ENCODE measurements at regions not wholly inside any gene's neighbourhood (a gene's known extent, or its start where the extent isn't known, plus 50 kb on each side); places are given as distances from the start of the nearest gene placed in this dataset.

GRCh38 chr2:120677696-120678247 is 57.9 kb upstream of the GLI2 start:
- no peaks in the 10 kb centered on the region for H3K79me2 ChIP-seq (replicated peaks; ENCODE audit: insufficient read depth)
- TF ChIP-seq EZH2 (IDR thresholded peaks at IDR 0.05; ENCODE audit: low read depth, unreplicated experiment) (no peak), CTCF (conservative IDR thresholded peaks at IDR 0.05; ENCODE audit: low read depth in 2 of 2) (no peak), STAT1 (IDR thresholded peaks at IDR 0.05; ENCODE audit: unreplicated experiment) (no peak), EZH2phosphoT487 (IDR thresholded peaks at IDR 0.05; ENCODE audit: unreplicated experiment) (no peak), ZNF114 (CRISPR knock-in tag; IDR thresholded peaks at IDR 0.05) (no peak), NANOG (IDR thresholded peaks at IDR 0.05; ENCODE audit: borderline replicate concordance) (no peak), ZNF331 (CRISPR knock-in tag; IDR thresholded peaks at IDR 0.05; ENCODE audit: low read depth) (no peak), CREB1 (CRISPR knock-in tag; IDR thresholded peaks at IDR 0.05; ENCODE audit: low read depth) (no peak)
- TF ChIP-seq, protein P1, sequence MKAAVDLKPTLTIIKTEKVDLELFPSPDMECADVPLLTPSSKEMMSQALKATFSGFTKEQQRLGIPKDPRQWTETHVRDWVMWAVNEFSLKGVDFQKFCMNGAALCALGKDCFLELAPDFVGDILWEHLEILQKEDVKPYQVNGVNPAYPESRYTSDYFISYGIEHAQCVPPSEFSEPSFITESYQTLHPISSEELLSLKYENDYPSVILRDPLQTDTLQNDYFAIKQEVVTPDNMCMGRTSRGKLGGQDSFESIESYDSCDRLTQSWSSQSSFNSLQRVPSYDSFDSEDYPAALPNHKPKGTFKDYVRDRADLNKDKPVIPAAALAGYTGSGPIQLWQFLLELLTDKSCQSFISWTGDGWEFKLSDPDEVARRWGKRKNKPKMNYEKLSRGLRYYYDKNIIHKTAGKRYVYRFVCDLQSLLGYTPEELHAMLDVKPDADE (IDR thresholded peaks at IDR 0.05): no peak
- TF ChIP-seq, protein P2, sequence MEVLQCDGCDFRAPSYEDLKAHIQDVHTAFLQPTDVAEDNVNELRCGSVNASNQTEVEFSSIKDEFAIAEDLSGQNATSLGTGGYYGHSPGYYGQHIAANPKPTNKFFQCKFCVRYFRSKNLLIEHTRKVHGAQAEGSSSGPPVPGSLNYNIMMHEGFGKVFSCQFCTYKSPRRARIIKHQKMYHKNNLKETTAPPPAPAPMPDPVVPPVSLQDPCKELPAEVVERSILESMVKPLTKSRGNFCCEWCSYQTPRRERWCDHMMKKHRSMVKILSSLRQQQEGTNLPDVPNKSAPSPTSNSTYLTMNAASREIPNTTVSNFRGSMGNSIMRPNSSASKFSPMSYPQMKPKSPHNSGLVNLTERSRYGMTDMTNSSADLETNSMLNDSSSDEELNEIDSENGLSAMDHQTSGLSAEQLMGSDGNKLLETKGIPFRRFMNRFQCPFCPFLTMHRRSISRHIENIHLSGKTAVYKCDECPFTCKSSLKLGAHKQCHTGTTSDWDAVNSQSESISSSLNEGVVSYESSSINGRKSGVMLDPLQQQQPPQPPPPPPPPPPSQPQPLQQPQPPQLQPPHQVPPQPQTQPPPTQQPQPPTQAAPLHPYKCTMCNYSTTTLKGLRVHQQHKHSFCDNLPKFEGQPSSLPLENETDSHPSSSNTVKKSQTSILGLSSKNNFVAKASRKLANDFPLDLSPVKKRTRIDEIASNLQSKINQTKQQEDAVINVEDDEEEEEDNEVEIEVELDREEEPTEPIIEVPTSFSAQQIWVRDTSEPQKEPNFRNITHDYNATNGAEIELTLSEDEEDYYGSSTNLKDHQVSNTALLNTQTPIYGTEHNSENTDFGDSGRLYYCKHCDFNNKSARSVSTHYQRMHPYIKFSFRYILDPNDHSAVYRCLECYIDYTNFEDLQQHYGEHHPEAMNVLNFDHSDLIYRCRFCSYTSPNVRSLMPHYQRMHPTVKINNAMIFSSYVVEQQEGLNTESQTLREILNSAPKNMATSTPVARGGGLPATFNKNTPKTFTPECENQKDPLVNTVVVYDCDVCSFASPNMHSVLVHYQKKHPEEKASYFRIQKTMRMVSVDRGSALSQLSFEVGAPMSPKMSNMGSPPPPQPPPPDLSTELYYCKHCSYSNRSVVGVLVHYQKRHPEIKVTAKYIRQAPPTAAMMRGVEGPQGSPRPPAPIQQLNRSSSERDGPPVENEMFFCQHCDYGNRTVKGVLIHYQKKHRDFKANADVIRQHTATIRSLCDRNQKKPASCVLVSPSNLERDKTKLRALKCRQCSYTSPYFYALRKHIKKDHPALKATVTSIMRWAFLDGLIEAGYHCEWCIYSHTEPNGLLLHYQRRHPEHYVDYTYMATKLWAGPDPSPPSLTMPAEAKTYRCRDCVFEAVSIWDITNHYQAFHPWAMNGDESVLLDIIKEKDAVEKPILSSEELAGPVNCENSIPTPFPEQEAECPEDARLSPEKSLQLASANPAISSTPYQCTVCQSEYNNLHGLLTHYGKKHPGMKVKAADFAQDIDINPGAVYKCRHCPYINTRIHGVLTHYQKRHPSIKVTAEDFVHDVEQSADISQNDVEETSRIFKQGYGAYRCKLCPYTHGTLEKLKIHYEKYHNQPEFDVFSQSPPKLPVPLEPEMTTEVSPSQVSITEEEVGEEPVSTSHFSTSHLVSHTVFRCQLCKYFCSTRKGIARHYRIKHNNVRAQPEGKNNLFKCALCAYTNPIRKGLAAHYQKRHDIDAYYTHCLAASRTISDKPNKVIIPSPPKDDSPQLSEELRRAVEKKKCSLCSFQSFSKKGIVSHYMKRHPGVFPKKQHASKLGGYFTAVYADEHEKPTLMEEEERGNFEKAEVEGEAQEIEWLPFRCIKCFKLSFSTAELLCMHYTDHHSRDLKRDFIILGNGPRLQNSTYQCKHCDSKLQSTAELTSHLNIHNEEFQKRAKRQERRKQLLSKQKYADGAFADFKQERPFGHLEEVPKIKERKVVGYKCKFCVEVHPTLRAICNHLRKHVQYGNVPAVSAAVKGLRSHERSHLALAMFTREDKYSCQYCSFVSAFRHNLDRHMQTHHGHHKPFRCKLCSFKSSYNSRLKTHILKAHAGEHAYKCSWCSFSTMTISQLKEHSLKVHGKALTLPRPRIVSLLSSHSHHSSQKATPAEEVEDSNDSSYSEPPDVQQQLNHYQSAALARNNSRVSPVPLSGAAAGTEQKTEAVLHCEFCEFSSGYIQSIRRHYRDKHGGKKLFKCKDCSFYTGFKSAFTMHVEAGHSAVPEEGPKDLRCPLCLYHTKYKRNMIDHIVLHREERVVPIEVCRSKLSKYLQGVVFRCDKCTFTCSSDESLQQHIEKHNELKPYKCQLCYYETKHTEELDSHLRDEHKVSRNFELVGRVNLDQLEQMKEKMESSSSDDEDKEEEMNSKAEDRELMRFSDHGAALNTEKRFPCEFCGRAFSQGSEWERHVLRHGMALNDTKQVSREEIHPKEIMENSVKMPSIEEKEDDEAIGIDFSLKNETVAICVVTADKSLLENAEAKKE (CRISPR knock-in tag; IDR thresholded peaks at IDR 0.05): no peak
- peaks cover 5% of the 10 kb centered on the region; the same call in 2 of the 3 replicates for H3K9me3 Mint-ChIP-seq
- H3K4me1 Mint-ChIP-seq: peaks cover 3% of the 10 kb centered on the region; the same call in 1 of the 3 replicates
- H3K4me1 ChIP-seq (ENCODE audit: insufficient read depth): no peaks in the 10 kb centered on the region
- ATAC-seq (no peak), DNase-seq (ENCODE audit: low spot score) (no peak)
- no peak overlapping the region for H3K27ac Mint-ChIP-seq
- H3K27ac ChIP-seq (ENCODE audit: low read depth): no peak overlapping the region
- peaks cover 20% of the 10 kb centered on the region for H3K27me3 Mint-ChIP-seq (ENCODE audit: insufficient read depth, low read depth, poor library complexity)
- H2AFZ ChIP-seq: no peak overlapping the region
- H4K20me1 ChIP-seq (replicated peaks; ENCODE audit: insufficient read depth): no peaks in the 10 kb centered on the region
- H3K4me3 ChIP-seq: no peak overlapping the region
- H3K9me2 ChIP-seq (ENCODE audit: insufficient read depth): no peaks in the 10 kb centered on the region
- no peak overlapping the region for H3K4me2 ChIP-seq
- no peak overlapping the region for H3K4me3 Mint-ChIP-seq
- no peaks in the 10 kb centered on the region for H3F3A ChIP-seq (replicated peaks; ENCODE audit: low read depth)
- H3K36me3 ChIP-seq (ENCODE audit: insufficient read depth): no peaks in the 10 kb centered on the region
- H3K27me3 ChIP-seq (ENCODE audit: insufficient read depth): no peaks in the 10 kb centered on the region
- H3K36me3 Mint-ChIP-seq (ENCODE audit: low read depth): no peaks in the 10 kb centered on the region
